Spleen (tissue), 7 donors: ENCODE measurements at regions not wholly inside any gene's neighbourhood (a gene's known extent, or its start where the extent isn't known, plus 50 kb on each side); places are given as distances from the start of the nearest gene placed in this dataset.
"Not testable (repeated sequence)": the region's sequence is repeated elsewhere in the genome, so short reads cannot be mapped to it uniquely, and the experiment has no call there.

Experiments used
- POLR2A ChIP-seq, 3 donors: fragments of 450-650 bp; IDR thresholded peaks; one replicate each; pipeline ENCODE4 v1.5.1; 2017; ENCODE audit warnings: antibody characterized with exemption in 3 of 3, mild to moderate bottlenecking in 1 of 3
- POLR2AphosphoS5 ChIP-seq, 3 donors: sonication (generic); formaldehyde crosslinking; IDR thresholded peaks; one replicate each; pipeline ENCODE4 v1.5.1; 2017; ENCODE audit warnings: antibody characterized with exemption in 3 of 3
- TF ChIP-seq, protein P1 (sequence below), 11 experiments: fragments of 200-600 bp in 7 of 11; fragments of 450-650 bp in 4 of 11; sonication (generic) in 4 of 11; IDR thresholded peaks in 8 of 11; conservative IDR thresholded peaks in 3 of 11; 1 replicate in 7 of 11; 2 replicates in 4 of 11; pipeline versions ENCODE4 v1.4.0 to v1.8.0; 2016 to 2021; ENCODE audit warnings: antibody characterized with exemption in 11 of 11, inconsistent platforms in 4 of 11, mild to moderate bottlenecking in 1 of 11
- donor health status: DM: no; HTN: no; CAD: no; lungs with moderate emphysema.
- donor health status: DM: no; HTN: no; CAD: no.
- donor health status: DM: no; HTN: no; CAD: no.

DNA sequence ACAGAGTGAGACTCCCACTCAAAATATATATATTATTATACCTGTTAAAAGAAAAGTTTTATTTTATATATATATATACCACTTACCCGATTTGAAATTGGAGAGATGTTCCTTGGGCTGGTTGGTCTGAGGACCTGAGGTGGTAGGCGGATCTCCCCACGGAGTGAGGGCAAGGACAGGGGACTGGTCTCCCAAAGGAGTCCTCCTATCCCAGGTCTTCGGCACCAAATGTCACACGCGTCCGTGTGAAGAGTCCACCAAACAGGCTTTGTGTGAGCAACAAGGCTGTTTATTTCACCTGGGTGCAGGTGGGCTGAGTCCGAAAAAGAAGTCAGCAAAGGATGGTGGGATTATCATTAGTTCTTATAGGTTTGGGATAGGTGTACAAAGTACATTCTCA is 228.2 kb downstream of the COPRS start:
- TF ChIP-seq, protein P1, sequence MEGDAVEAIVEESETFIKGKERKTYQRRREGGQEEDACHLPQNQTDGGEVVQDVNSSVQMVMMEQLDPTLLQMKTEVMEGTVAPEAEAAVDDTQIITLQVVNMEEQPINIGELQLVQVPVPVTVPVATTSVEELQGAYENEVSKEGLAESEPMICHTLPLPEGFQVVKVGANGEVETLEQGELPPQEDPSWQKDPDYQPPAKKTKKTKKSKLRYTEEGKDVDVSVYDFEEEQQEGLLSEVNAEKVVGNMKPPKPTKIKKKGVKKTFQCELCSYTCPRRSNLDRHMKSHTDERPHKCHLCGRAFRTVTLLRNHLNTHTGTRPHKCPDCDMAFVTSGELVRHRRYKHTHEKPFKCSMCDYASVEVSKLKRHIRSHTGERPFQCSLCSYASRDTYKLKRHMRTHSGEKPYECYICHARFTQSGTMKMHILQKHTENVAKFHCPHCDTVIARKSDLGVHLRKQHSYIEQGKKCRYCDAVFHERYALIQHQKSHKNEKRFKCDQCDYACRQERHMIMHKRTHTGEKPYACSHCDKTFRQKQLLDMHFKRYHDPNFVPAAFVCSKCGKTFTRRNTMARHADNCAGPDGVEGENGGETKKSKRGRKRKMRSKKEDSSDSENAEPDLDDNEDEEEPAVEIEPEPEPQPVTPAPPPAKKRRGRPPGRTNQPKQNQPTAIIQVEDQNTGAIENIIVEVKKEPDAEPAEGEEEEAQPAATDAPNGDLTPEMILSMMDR (IDR thresholded peaks at IDR 0.05 in 8 of 11, conservative IDR thresholded peaks at IDR 0.05 in 3 of 11), result not testable (repeated sequence)
- not testable (repeated sequence) for TF ChIP-seq POLR2A, POLR2AphosphoS5 (IDR thresholded peaks at IDR 0.05)
